Amniotic stem cell (primary cell): ENCODE measurements at regions not wholly inside any gene's neighbourhood (a gene's known extent, or its start where the extent isn't known, plus 50 kb on each side); places are given as distances from the start of the nearest gene placed in this dataset.
"Not testable (repeated sequence)": the region's sequence is repeated elsewhere in the genome, so short reads cannot be mapped to it uniquely, and the experiment has no call there.

Source experiments
- DNase-seq: peaks from one replicate; lab custom pipeline; 2025; lab: John Stamatoyannopoulos, UW

GRCh38 chr22:35183917-35184316 is 73.4 kb upstream of the HMGXB4 start:
- DNase-seq, result no peak

GRCh38 chr22:35186492-35186891 is 70.8 kb upstream of the HMGXB4 start:
- no peak for DNase-seq

DNA sequence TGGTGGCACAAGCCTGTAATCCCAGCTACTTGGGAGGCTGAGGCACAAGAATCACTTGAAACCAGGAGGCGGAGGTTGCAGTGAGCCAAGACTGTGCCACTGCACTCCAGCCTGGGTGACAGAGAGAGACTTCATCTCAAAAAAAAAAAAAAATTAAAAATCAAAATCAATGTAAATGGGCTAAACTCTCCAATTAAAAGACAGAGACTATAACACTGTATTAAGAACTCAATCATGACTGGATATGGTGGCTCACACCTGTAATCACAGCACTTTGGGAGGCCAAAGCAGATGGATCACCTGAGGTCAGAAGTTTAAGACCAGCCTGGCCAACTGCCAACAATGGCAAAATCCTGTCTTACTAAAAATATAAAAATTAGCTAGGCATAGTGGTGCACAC is 68.4 kb upstream of the HMGXB4 start:
- not testable (repeated sequence) for DNase-seq

GRCh38 chr22:35189559-35189958 is 67.7 kb upstream of the HMGXB4 start:
- no peak for DNase-seq

DNA sequence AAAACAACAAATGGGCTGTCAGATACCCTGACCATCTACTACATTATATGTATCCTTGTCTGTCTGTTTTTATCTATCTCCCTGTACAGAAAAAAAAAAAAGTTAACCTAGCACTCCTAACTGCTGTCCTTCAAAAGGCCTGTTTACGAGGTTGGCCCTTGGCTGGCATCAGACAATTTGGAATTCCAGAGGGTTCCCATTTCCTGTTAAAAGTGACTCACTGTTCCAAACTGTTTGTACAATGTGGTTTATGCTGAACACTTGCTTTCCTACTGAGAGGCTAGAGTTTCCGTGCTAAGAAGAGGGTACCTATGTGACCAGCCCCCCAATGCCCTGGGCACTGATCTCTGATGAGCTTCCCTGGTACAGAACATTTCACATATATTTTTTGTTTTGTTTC is 65.9 kb upstream of the HMGXB4 start:
- DNase-seq, result no peak

- no peak for DNase-seq
Measured at GRCh38 chr22:35192129-35192918, 65.0 kb upstream of the HMGXB4 start.

DNA sequence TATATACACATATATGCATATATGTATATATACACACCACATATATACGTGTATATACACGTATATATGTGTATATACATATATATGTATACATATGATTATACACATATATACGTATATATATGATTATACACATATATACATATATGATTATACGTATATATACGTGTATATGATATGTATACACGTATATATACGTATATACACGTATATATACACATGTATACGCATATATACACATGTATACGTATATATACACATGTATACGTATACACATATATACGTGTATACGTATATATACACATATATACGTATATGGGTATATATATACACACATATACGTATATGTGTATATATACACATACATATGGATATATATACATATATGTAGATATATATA is 62.1 kb upstream of the HMGXB4 start:
- no peak for DNase-seq

DNA sequence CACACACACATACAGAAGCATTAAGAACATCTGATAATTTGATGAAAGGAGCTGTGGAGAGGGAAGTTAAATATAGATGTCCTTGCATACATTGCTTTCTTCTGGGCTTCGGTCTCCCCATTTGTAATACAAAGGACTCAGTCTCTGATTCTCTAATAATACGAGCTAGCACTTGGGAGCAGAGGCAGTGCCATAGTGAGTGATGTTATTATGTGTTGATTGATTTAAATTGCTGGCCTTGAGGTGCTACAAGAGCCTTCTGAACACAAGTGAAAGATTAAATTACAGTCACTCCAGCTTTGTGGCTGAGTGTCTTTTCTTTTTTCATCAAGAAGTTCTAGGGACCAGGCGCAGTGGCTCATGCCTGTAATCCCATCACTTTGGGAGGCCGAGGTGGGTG is 61.5 kb upstream of the HMGXB4 start:
- no peak for DNase-seq

DNA sequence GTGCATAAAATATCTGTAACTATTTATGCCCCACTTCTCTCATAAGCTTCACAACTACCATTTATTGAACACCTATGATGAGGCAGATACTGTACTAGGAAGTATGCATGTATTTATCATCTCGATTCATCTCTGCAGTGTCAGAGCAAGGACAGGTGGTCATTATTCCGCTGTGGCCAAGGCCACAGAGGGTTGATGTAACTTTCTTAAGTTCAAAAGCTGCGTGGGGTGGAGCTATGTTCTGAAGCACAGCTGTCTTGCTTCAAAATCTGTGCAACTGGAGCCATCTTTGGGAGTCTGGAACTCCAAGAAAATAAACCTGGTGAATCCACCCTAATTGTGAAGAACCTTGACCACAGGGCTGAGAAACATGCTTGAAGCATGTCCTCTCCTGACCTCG is 60.2 kb upstream of the HMGXB4 start:
- no peak for DNase-seq

DNA sequence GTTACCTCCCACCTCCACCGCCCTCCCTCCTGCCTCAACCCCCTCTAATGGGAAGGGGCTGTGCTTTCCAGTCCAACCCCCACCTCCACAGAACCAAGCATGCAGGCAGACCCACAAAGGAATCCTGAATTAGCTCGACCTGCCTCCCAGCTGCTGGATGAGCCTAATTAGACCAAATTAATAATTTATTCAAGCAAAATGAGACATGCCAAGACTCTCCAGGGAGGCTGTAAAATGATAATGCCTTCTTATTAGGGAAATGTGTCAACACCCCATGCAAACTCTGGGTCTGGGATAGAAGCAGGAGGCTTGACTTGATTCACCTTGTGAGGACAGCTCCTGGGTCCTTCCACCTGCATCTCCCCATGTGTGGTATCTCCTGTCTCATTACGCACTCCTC is 59.4 kb upstream of the HMGXB4 start:
- DNase-seq, result no peak

GRCh38 chr22:35198738-35199137 is 58.6 kb upstream of the HMGXB4 start:
- no peak for DNase-seq

- DNase-seq, result no peak
Measured at GRCh38 chr22:35202376-35202775, 54.9 kb upstream of the HMGXB4 start.

DNA sequence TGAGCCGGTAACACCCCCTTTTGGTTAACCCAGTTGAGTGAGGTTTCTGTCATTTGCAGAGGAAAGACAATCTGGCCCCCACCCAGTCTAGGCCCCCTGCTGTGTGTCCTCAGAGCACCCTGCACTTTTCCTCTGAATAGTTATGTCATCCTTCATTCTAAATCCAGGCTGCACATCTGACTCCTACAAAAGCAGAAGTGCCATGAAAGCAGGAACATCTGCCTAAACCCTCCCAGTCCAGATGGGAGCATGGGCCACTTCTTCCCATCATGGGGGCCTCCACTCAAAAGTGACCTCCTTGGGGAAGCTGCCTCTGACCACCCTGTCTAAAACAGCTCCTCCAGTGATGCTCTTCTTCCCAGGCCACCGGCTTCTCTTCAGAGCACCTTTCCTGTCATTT is 53.7 kb upstream of the HMGXB4 start:
- no peak for DNase-seq

DNA sequence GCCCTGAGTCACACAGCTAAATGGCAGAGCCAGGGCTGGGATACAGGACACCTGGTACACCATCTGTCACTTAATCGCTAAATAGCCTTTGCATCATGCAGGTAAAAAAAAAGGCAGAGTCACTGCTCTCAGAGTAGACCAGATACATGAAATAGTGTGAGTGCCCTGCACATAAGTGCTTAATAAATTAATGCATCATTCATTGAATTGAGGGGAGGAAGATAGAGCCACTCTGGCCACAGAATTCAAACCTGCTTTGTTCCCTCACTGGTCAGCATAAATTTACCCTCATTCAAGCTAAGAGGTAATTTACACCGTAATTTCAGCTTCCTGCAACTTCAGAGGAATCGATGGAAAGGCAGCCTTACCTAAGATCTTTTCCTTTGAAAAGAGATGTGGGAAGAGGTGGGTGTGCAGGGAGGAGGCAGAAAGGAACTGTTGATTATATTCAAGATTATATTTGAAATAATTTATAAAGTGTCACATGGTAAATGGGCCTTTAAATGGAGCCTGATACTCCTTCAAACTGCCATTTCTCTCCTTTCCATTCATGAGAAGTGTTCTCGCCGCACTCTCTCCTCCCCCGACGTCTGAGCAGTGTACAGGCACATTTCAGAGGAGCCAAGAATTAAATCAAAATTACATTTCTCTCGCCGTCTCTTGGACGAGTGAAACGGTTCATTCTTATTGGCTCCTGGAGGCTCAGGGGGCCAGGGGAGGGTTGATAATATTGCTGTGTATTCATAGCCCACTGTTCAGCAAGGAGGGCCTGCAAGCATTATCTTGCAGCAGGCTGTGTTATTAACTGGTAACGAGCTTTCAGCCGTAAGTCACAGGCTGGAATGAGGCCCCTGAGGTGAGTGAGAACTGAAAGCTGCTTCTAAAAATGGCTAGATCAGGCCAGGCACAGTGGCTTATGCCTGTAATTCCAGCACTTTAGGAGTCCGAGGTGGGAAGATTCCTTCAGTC is 52.2 kb upstream of the HMGXB4 start:
- no peak for DNase-seq

GRCh38 chr22:35205961-35206360 is 51.3 kb upstream of the HMGXB4 start:
- DNase-seq, result no peak

GRCh38 chr22:35206889-35207288 is 50.4 kb upstream of the HMGXB4 start:
- DNase-seq, result no peak
